Endothelial cell of umbilical vein (primary cell): ENCODE measurements at regions not wholly inside any gene's neighbourhood (a gene's known extent, or its start where the extent isn't known, plus 50 kb on each side); places are given as distances from the start of the nearest gene placed in this dataset.

Experiments used
- BruUV-seq: library from RNA; stranded (reverse); fragments of 400-500 nt; replicated peaks from 2 replicates; lab custom pipeline; 2021; lab: Mats Ljungman, UMichigan
- CTCF ChIA-PET: fragments of 300-600, 350-600 bp; sonication (Branson Sonifier 250); formaldehyde crosslinking; loops from one replicate; lab custom pipeline; 2021; ENCODE audit warnings: antibody characterized with exemption, inconsistent platforms; lab: Charles Lee
- POLR2A ChIA-PET: fragments of 300-600, 350-600 bp; sonication (Branson Sonifier 250); formaldehyde crosslinking; loops from one replicate; lab custom pipeline; 2021; ENCODE audit warnings: antibody characterized with exemption, inconsistent platforms; lab: Charles Lee
- DNase-seq: peaks from one replicate; pipeline ENCODE4 v3.0.0-alpha.2; 2011; ENCODE audit warnings: low read depth, low spot score
- FAIRE-seq: peaks from 2 replicates; lab custom pipeline; 2011; peaks lifted over from hg19 to GRCh38; lab: Jason Lieb, UNC
- H2AFZ ChIP-seq: 2 replicates; pipeline ENCODE4 v1.6.0; 2012; ENCODE audit warnings: low read depth, low read length, control low read depth, inconsistent platforms
- H3K27ac ChIP-seq: 2 replicates; pipeline ENCODE4 v1.5.1; 2011; ENCODE audit warnings: low read depth, mild to moderate bottlenecking, control low read depth, low read length, moderate library complexity; ENCODE audit not compliant: insufficient read depth
- H3K27me3 ChIP-seq, 2 experiments: 2 replicates each; pipeline versions ENCODE4 v1.6.0 to v1.6.1; 2011; ENCODE audit warnings: low read length in 2 of 2, mixed read lengths in 1 of 2; ENCODE audit not compliant: control insufficient read depth in 2 of 2, insufficient read depth in 2 of 2
- H3K36me3 ChIP-seq, 2 experiments: 2 replicates in 1 of 2; 3 replicates in 1 of 2; pipeline ENCODE4 v1.5.1; 2011; ENCODE audit warnings: low read length in 2 of 2, mild to moderate bottlenecking in 1 of 2, moderate library complexity in 1 of 2; ENCODE audit not compliant: control insufficient read depth in 2 of 2, insufficient read depth in 2 of 2; ENCODE audit errors: extremely low read depth in 1 of 2
- H3K4me1 ChIP-seq: 3 replicates; pipeline ENCODE4 v1.5.1; 2011; ENCODE audit warnings: mild to moderate bottlenecking, low read length; ENCODE audit not compliant: control insufficient read depth, insufficient read depth; ENCODE audit errors: extremely low read depth
- H3K4me2 ChIP-seq: 2 replicates; pipeline ENCODE4 v1.6.1; 2011; ENCODE audit warnings: low read length, control low read depth, mixed read lengths; ENCODE audit not compliant: insufficient read depth
- H3K4me3 ChIP-seq, 3 experiments: fragments of 200-600 bp in 1 of 3; sonication (generic), shearing (Covaris generic) in 1 of 3; replicated peaks in 1 of 3; 2 replicates each; pipeline ENCODE4 v1.5.1; 2011 to 2016; ENCODE audit warnings: control low read depth in 3 of 3, low read length in 3 of 3, mild to moderate bottlenecking in 2 of 3, inconsistent platforms in 1 of 3, low read depth in 1 of 3, moderate library complexity in 1 of 3; ENCODE audit not compliant: insufficient read depth in 1 of 3
- H3K79me2 ChIP-seq: 2 replicates; pipeline ENCODE4 v1.6.0; 2012; ENCODE audit warnings: low read length, inconsistent platforms; ENCODE audit not compliant: control insufficient read depth, insufficient read depth
- H3K9ac ChIP-seq: replicated peaks from 2 replicates; pipeline ENCODE3; 2011; ENCODE audit warnings: low read length, control low read depth; ENCODE audit not compliant: insufficient read depth; ENCODE audit errors: extremely low read depth
- H3K9me1 ChIP-seq: replicated peaks from 3 replicates; pipeline ENCODE4 v1.6.0; 2011; ENCODE audit warnings: mild to moderate bottlenecking, low read length; ENCODE audit not compliant: control insufficient read depth, insufficient read depth; ENCODE audit errors: extremely low read depth
- H3K9me3 ChIP-seq: replicated peaks from 2 replicates; pipeline ENCODE4 v1.5.1; 2012; ENCODE audit warnings: low read length, inconsistent platforms; ENCODE audit not compliant: control insufficient read depth, insufficient read depth
- H4K20me1 ChIP-seq: replicated peaks from 2 replicates; pipeline ENCODE3; 2011; ENCODE audit warnings: mild to moderate bottlenecking, low read length; ENCODE audit not compliant: control insufficient read depth, insufficient read depth; ENCODE audit errors: extremely low read depth
- CTCF ChIP-seq, 2 donors: IDR thresholded peaks; 1 replicate in 1 of 2; 2 replicates in 1 of 2; pipeline ENCODE4 v1.5.1; 2011; ENCODE audit warnings: low read length in 2 of 2, mild to moderate bottlenecking in 2 of 2, moderate library complexity in 2 of 2, control low read depth in 1 of 2, inconsistent platforms in 1 of 2, low read depth in 1 of 2; ENCODE audit not compliant: insufficient read depth in 1 of 2; ENCODE audit errors: extremely low read depth in 1 of 2
- EZH2 ChIP-seq: IDR thresholded peaks from 2 replicates; pipeline ENCODE4 v1.6.1; 2012; ENCODE audit warnings: borderline replicate concordance, low read depth, mild to moderate bottlenecking, moderate library complexity, low read length, inconsistent platforms; ENCODE audit not compliant: severe bottlenecking
- FOS ChIP-seq: IDR thresholded peaks from 2 replicates; pipeline ENCODE4 v1.6.1; 2011; ENCODE audit warnings: mild to moderate bottlenecking, low read length, moderate library complexity, borderline replicate concordance; ENCODE audit not compliant: insufficient read depth
- GATA2 ChIP-seq: IDR thresholded peaks from 2 replicates; pipeline ENCODE4 v1.7.0; 2011; ENCODE audit warnings: low read depth, mild to moderate bottlenecking, moderate library complexity, mixed read lengths, low read length; ENCODE audit not compliant: insufficient read length, insufficient read depth
- JUN ChIP-seq: IDR thresholded peaks from 2 replicates; pipeline ENCODE4 v1.6.1; 2011; ENCODE audit warnings: borderline replicate concordance, low read depth; ENCODE audit not compliant: insufficient read length, insufficient read depth
- MAX ChIP-seq: IDR thresholded peaks from 2 replicates; pipeline ENCODE4 v1.6.1; 2011; ENCODE audit not compliant: insufficient read depth, insufficient read length
- MYC ChIP-seq: IDR thresholded peaks from one replicate; pipeline ENCODE4 v1.6.1; 2011; ENCODE audit warnings: mild to moderate bottlenecking, low read depth, low read length
- POLR2A ChIP-seq: IDR thresholded peaks from 2 replicates; pipeline ENCODE4 v1.6.1; 2012; ENCODE audit warnings: low read depth, mild to moderate bottlenecking, control low read depth, low read length
- POLR2AphosphoS5 ChIP-seq: IDR thresholded peaks from 2 replicates; pipeline ENCODE4 v1.6.1; 2012; ENCODE audit warnings: low read depth, mild to moderate bottlenecking, control low read depth, low read length, moderate library complexity; ENCODE audit not compliant: insufficient read depth
- dilution Hi-C: fragments of 300-500 bp; cut with MboI; formaldehyde crosslinking; loops from one replicate; pipeline ENCODE4 v1.15.0; 2019; ENCODE audit warnings: low sequenced_read_pairs; ENCODE audit not compliant: extremely low pct_ligation_motif_present
- intact Hi-C: fragments of 100-400 bp; cut with micrococcal nuclease; formaldehyde crosslinking; loops from one replicate; pipeline ENCODE4 v1.10.0; 2022

DNA sequence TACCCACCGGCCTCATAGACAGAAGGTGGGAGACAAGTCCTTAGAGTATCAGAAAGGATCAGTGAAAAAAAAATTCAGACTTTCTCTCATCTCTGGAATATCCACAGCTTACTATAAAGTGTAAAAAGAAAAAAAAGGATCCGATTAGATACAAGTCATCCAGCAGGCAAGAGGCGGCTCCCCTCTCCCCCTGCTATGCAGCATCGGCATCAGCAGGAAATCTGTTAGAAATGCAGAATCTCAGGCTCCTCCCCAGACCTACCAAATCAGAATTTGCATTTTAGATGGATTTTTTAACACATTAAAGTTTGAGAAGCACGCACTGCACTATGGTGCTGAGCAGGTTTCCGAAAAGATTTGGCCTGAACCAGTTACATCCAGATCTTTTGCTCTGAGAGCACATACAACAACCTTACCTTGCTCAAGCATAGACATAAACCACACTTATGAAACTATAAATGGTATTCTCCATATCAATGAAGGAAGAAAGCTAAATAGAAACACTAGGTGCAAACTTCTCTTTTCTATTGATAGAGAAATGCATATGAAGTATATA lies 117.0 kb upstream of the POU3F2 start:
- Histone ChIP-seq H3K36me3 (no peaks in the 10 kb centered on the region), H3K27me3 (no peaks in the 10 kb centered on the region), H3K4me2 (no peak overlapping the region), H3K27ac (no peak overlapping the region), H3K79me2 (no peaks in the 10 kb centered on the region), H3K9me3 (no peaks in the 10 kb centered on the region), H3K9me1 (no peaks in the 10 kb centered on the region), H3K4me1 (no peaks in the 10 kb centered on the region), H2AFZ (no peak overlapping the region), H3K9ac (no peak overlapping the region), H4K20me1 (no peaks in the 10 kb centered on the region), H3K4me3 (no peak overlapping the region)
- ChIA-PET CTCF (no interaction called here), POLR2A (no interaction called here)
- intact Hi-C loops (no loop called here), dilution Hi-C loops (no loop called here)
- TF ChIP-seq MYC = no peak
- TF ChIP-seq POLR2A = no peak
- no TSS peak for BruUV-seq
- FAIRE-seq (no peak), DNase-seq (no peak)

DNA sequence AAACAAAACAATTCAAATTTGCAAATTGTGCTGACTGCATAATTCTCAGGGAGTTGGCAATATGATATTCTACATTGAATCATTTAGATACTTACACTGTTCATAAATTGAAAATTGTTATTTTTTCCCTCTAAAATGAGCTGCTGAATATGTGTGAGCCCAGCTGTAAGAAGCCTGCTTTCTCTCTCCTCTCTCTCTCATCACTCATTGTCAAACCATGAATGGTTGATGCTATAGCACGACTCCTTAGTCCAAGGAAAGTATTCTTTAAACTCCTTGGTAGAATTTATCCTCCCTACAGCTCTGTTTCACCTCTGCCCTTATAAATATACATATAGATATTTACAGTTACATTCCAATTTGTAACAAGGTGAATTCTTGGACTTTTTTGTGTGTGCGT lies 116.4 kb upstream of the POU3F2 start:
- ChIA-PET POLR2A (no interaction called here), CTCF (no interaction called here)
- Histone ChIP-seq H3K4me1 (no peaks in the 10 kb centered on the region), H2AFZ (no peak overlapping the region), H3K4me3 (no peak overlapping the region), H3K27ac (no peak overlapping the region), H4K20me1 (no peaks in the 10 kb centered on the region), H3K9me1 (no peaks in the 10 kb centered on the region), H3K36me3 (no peaks in the 10 kb centered on the region), H3K9ac (no peak overlapping the region), H3K9me3 (no peaks in the 10 kb centered on the region), H3K27me3 (no peaks in the 10 kb centered on the region), H3K79me2 (no peaks in the 10 kb centered on the region), H3K4me2 (no peak overlapping the region)
- DNase-seq = no peak
- BruUV-seq = no TSS peak
- no peak for TF ChIP-seq POLR2AphosphoS5
- TF ChIP-seq JUN = no peak
- no peak for TF ChIP-seq FOS
- no peak for TF ChIP-seq MYC
- no peak for TF ChIP-seq MAX
- no peak for TF ChIP-seq GATA2
- no peak for TF ChIP-seq EZH2
- no peak for TF ChIP-seq CTCF (IDR thresholded peaks at IDR 0.05; ENCODE audit: extremely low read depth in 1 of 2, insufficient read depth in 1 of 2, low read depth in 1 of 2, low read length in 2 of 2)
- no peak for TF ChIP-seq POLR2A
- no peak for FAIRE-seq
- dilution Hi-C loops = no loop called here
- intact Hi-C loops = no loop called here
